Neural cell (in vitro differentiated cells): ENCODE measurements at regions not wholly inside any gene's neighbourhood (a gene's known extent, or its start where the extent isn't known, plus 50 kb on each side); places are given as distances from the start of the nearest gene placed in this dataset.

Source experiments
- H2AFZ ChIP-seq: fragments of 200-600, 300-800 bp; sonication (generic), shearing (Covaris generic); 2 replicates; pipeline ENCODE4 v1.6.0; 2014; ENCODE audit warnings: low read depth, mild to moderate bottlenecking, antibody characterized with exemption, low read length, moderate library complexity
- H3F3A ChIP-seq: fragments of 200-600 bp; shearing (Covaris generic); 2 replicates; pipeline ENCODE4 v1.6.1; 2016; ENCODE audit warnings: mild to moderate bottlenecking, moderate library complexity, mixed read lengths, antibody characterized with exemption, low read length; ENCODE audit not compliant: insufficient read depth, poor library complexity, severe bottlenecking
- H3K27ac ChIP-seq: fragments of 200-600, 300-800 bp; sonication (generic), shearing (Covaris generic); 2 replicates; pipeline ENCODE4 v1.5.1; 2014; ENCODE audit warnings: mild to moderate bottlenecking, low read length, moderate library complexity
- H3K27me3 ChIP-seq: fragments of 300-800, 200-600 bp; sonication (generic), shearing (Covaris generic); 2 replicates; pipeline ENCODE4 v1.6.0; 2014; ENCODE audit warnings: mild to moderate bottlenecking, low read depth, low read length, moderate library complexity; ENCODE audit not compliant: insufficient read depth
- H3K36me3 ChIP-seq: fragments of 300-800, 200-600 bp; sonication (generic), shearing (Covaris generic); 2 replicates; pipeline ENCODE4 v1.5.1; 2014; ENCODE audit warnings: mild to moderate bottlenecking, antibody characterized with exemption, low read length, moderate library complexity; ENCODE audit not compliant: insufficient read depth
- H3K4me2 ChIP-seq: fragments of 300-800, 200-600 bp; sonication (generic), shearing (Covaris generic); 2 replicates; pipeline ENCODE4 v1.6.0; 2014; ENCODE audit warnings: mild to moderate bottlenecking, low read length
- H3K4me3 ChIP-seq: fragments of 300-800, 200-600 bp; sonication (generic), shearing (Covaris generic); 2 replicates; pipeline ENCODE4 v1.5.1; 2014; ENCODE audit warnings: mild to moderate bottlenecking, low read length, moderate library complexity
- H3K79me2 ChIP-seq: fragments of 200-600 bp; shearing (Covaris generic); replicated peaks from 2 replicates; pipeline ENCODE4 v1.6.0; 2014; ENCODE audit warnings: mild to moderate bottlenecking, low read length, moderate library complexity; ENCODE audit not compliant: insufficient read depth
- H3K9ac ChIP-seq: fragments of 300-800, 200-600 bp; sonication (generic), shearing (Covaris generic); 2 replicates; pipeline ENCODE4 v1.6.1; 2016; ENCODE audit warnings: mild to moderate bottlenecking, low read length, mixed read lengths
- H3K9me2 ChIP-seq: fragments of 200-600 bp; shearing (Covaris generic); 2 replicates; pipeline ENCODE4 v1.6.1; 2016; ENCODE audit warnings: mild to moderate bottlenecking, low read length, mixed read lengths; ENCODE audit not compliant: insufficient read depth
- H3K9me3 ChIP-seq: fragments of 200-600, 300-800 bp; sonication (generic), shearing (Covaris generic); 2 replicates; pipeline ENCODE4 v1.6.1; 2016; ENCODE audit warnings: mild to moderate bottlenecking, mixed run types, low read length, moderate library complexity, mixed read lengths
- H4K20me1 ChIP-seq: fragments of 200-600 bp; shearing (Covaris generic); 2 replicates; pipeline ENCODE4 v1.6.1; 2016; ENCODE audit warnings: mild to moderate bottlenecking, mixed run types; ENCODE audit not compliant: insufficient read depth
- CTCF ChIP-seq: fragments of 450-650 bp; IDR thresholded peaks from 2 replicates; pipeline ENCODE4 v1.5.1; 2014; ENCODE audit warnings: antibody characterized with exemption, mild to moderate bottlenecking, moderate library complexity; ENCODE audit not compliant: poor library complexity, severe bottlenecking
- EP300 ChIP-seq: fragments of 450-650 bp; conservative IDR thresholded peaks from 2 replicates; pipeline ENCODE4 v1.6.1; 2014; ENCODE audit warnings: antibody characterized with exemption, mild to moderate bottlenecking, moderate library complexity; ENCODE audit not compliant: poor library complexity, severe bottlenecking
- EZH2 ChIP-seq: fragments of 200-600, 300-800 bp; shearing (Covaris generic), sonication (generic); IDR thresholded peaks from 2 replicates; pipeline ENCODE4 v1.6.1; 2014; ENCODE audit warnings: antibody characterized with exemption, low read length, borderline replicate concordance, mild to moderate bottlenecking; ENCODE audit not compliant: insufficient read depth, poor library complexity, severe bottlenecking
- MXI1 ChIP-seq: fragments of 450-650 bp; conservative IDR thresholded peaks from 2 replicates; pipeline ENCODE4 v1.6.1; 2014; ENCODE audit warnings: antibody characterized with exemption, mild to moderate bottlenecking; ENCODE audit not compliant: poor library complexity, severe bottlenecking
- POLR2AphosphoS5 ChIP-seq: IDR thresholded peaks from 2 replicates; pipeline ENCODE4 v1.6.1; 2012
- RAD21 ChIP-seq: fragments of 450-650 bp; conservative IDR thresholded peaks from 2 replicates; pipeline ENCODE4 v1.6.1; 2014; ENCODE audit warnings: antibody characterized with exemption, mild to moderate bottlenecking, moderate library complexity
- REST ChIP-seq: IDR thresholded peaks from 2 replicates; pipeline ENCODE4 v1.6.1; 2012; ENCODE audit warnings: borderline replicate concordance
- SMC3 ChIP-seq: fragments of 450-650 bp; conservative IDR thresholded peaks from 2 replicates; pipeline ENCODE4 v1.6.1; 2014; ENCODE audit warnings: antibody characterized with exemption, mild to moderate bottlenecking, moderate library complexity; ENCODE audit not compliant: poor library complexity
- TAF1 ChIP-seq: IDR thresholded peaks from 2 replicates; pipeline ENCODE4 v1.6.1; 2012; ENCODE audit warnings: low read depth

- H3K9me2 ChIP-seq, result no peaks in the 10 kb centered on the region
- H3K36me3 ChIP-seq, result no peaks in the 10 kb centered on the region
- H4K20me1 ChIP-seq, result no peaks in the 10 kb centered on the region
- H3K4me3 ChIP-seq, result no peak overlapping the region
- H3K9ac ChIP-seq, result no peak overlapping the region
- H3F3A ChIP-seq, result no peaks in the 10 kb centered on the region
- H3K4me2 ChIP-seq, result no peak overlapping the region
- no peak overlapping the region for H2AFZ ChIP-seq
- no peaks in the 10 kb centered on the region for H3K9me3 ChIP-seq
- TF ChIP-seq MXI1, result no peak
- no peak for TF ChIP-seq CTCF
- no peak for TF ChIP-seq EP300
- no peak for TF ChIP-seq POLR2AphosphoS5
- no peak for TF ChIP-seq EZH2
- H3K79me2 ChIP-seq, result no peaks in the 10 kb centered on the region
- no peaks in the 10 kb centered on the region for H3K27me3 ChIP-seq
- no peak overlapping the region for H3K27ac ChIP-seq
Measured at GRCh38 chr9:135002336-135002735, 84.6 kb upstream of the FCN1 start.

- Histone ChIP-seq H3K79me2 (no peaks in the 10 kb centered on the region), H3K4me3 (no peak overlapping the region), H3F3A (no peaks in the 10 kb centered on the region), H3K9me2 (no peaks in the 10 kb centered on the region), H3K27ac (no peak overlapping the region), H3K36me3 (no peaks in the 10 kb centered on the region), H3K9me3 (no peaks in the 10 kb centered on the region), H3K4me2 (no peak overlapping the region), H3K27me3 (no peaks in the 10 kb centered on the region), H3K9ac (no peak overlapping the region), H2AFZ (no peak overlapping the region), H4K20me1 (no peaks in the 10 kb centered on the region)
- TF ChIP-seq MXI1 (no peak), RAD21 (no peak), EZH2 (no peak), REST (no peak), TAF1 (no peak), SMC3 (no peak), POLR2AphosphoS5 (no peak), CTCF (no peak), EP300 (no peak)
Measured at GRCh38 chr9:135002802-135003201, 84.7 kb upstream of the OLFM1 start.
